ENCODE measurements at regions not wholly inside any gene's neighbourhood (a gene's known extent, or its start where the extent isn't known, plus 50 kb on each side); places are given as distances from the start of the nearest gene placed in this dataset.

- intact Hi-C loops (cut with DNase I; ENCODE audit: low total_unique reads), result no loop called here
- H3K36me3 ChIP-seq, result no peaks in the 10 kb centered on the region
- no peaks in the 10 kb centered on the region for H3K4me1 ChIP-seq
- H3K9me3 ChIP-seq, result no peaks in the 10 kb centered on the region
- TF ChIP-seq POLR2AphosphoS5 (IDR thresholded peaks at IDR 0.05) (no peak), POLR2A (IDR thresholded peaks at IDR 0.05) (no peak), CTCF (IDR thresholded peaks at IDR 0.05) (no peak)
- H3K27ac ChIP-seq, result no peak overlapping the region
- H3K4me3 ChIP-seq, result no peak overlapping the region
- H3K27me3 ChIP-seq, result no peaks in the 10 kb centered on the region
- DNase-seq (ENCODE audit: low spot score in 2 of 2), result no peak
These were observed 117.5 kb upstream of the NIPBL start for GRCh38 chr5:36759117-36759516.

GRCh38 chr5:36763454-36763853 is 113.1 kb upstream of the NIPBL start:
- H3K27me3 ChIP-seq, result no peaks in the 10 kb centered on the region
- H3K4me3 ChIP-seq, result no peak overlapping the region
- no peaks in the 10 kb centered on the region for H3K36me3 ChIP-seq
- H3K27ac ChIP-seq, result no peak overlapping the region
- no peaks in the 10 kb centered on the region for H3K4me1 ChIP-seq
- intact Hi-C loops (cut with DNase I; ENCODE audit: low total_unique reads), result no loop called here
- no peak for TF ChIP-seq POLR2AphosphoS5 (IDR thresholded peaks at IDR 0.05)
- no peak for TF ChIP-seq CTCF (IDR thresholded peaks at IDR 0.05)
- TF ChIP-seq POLR2A (IDR thresholded peaks at IDR 0.05), result no peak
- no peak for DNase-seq (ENCODE audit: low spot score in 2 of 2)
- H3K9me3 ChIP-seq, result no peaks in the 10 kb centered on the region

- no peak for DNase-seq (ENCODE audit: low spot score in 2 of 2)
- Histone ChIP-seq H3K27me3 (no peaks in the 10 kb centered on the region), H3K4me1 (no peaks in the 10 kb centered on the region), H3K36me3 (no peaks in the 10 kb centered on the region), H3K27ac (no peak overlapping the region), H3K4me3 (no peak overlapping the region), H3K9me3 (no peaks in the 10 kb centered on the region)
- intact Hi-C loops (cut with DNase I; ENCODE audit: low total_unique reads), result no loop called here
- TF ChIP-seq POLR2AphosphoS5 (IDR thresholded peaks at IDR 0.05) (no peak), CTCF (IDR thresholded peaks at IDR 0.05) (no peak), POLR2A (IDR thresholded peaks at IDR 0.05) (no peak)
These were observed 110.7 kb upstream of the NIPBL start for GRCh38 chr5:36765876-36766275.

GRCh38 chr5:36766981-36767380 is 109.6 kb upstream of the NIPBL start:
- intact Hi-C loops (cut with DNase I; ENCODE audit: low total_unique reads), result no loop called here
- no peaks in the 10 kb centered on the region for H3K4me1 ChIP-seq
- no peaks in the 10 kb centered on the region for H3K36me3 ChIP-seq
- no peaks in the 10 kb centered on the region for H3K9me3 ChIP-seq
- no peak for DNase-seq (ENCODE audit: low spot score in 2 of 2)
- TF ChIP-seq POLR2AphosphoS5 (IDR thresholded peaks at IDR 0.05), result no peak
- TF ChIP-seq CTCF (IDR thresholded peaks at IDR 0.05), result no peak
- TF ChIP-seq POLR2A (IDR thresholded peaks at IDR 0.05), result no peak
- no peak overlapping the region for H3K27ac ChIP-seq
- no peaks in the 10 kb centered on the region for H3K27me3 ChIP-seq
- no peak overlapping the region for H3K4me3 ChIP-seq

GRCh38 chr5:36768450-36768849 is 108.1 kb upstream of the NIPBL start:
- Histone ChIP-seq H3K4me1 (no peaks in the 10 kb centered on the region), H3K9me3 (no peaks in the 10 kb centered on the region), H3K27ac (no peak overlapping the region), H3K4me3 (no peak overlapping the region), H3K27me3 (no peaks in the 10 kb centered on the region), H3K36me3 (no peaks in the 10 kb centered on the region)
- no peak for TF ChIP-seq POLR2A (IDR thresholded peaks at IDR 0.05)
- TF ChIP-seq CTCF (IDR thresholded peaks at IDR 0.05), result no peak
- intact Hi-C loops (cut with DNase I; ENCODE audit: low total_unique reads), result no loop called here
- DNase-seq (ENCODE audit: low spot score in 2 of 2), result no peak

All from breast epithelium (tissue), 4 donors.